H9 (cell line): ENCODE measurements at regions not wholly inside any gene's neighbourhood (a gene's known extent, or its start where the extent isn't known, plus 50 kb on each side); places are given as distances from the start of the nearest gene placed in this dataset.

Experiments
- DNase-seq: peaks from one replicate; pipeline ENCODE4 v3.0.0-alpha.2; 2017
- H2AFZ ChIP-seq: one replicate; pipeline ENCODE4 v1.6.1; 2013; ENCODE audit warnings: mild to moderate bottlenecking, low read length, control low read depth, moderate library complexity
- H2AK5ac ChIP-seq: 2 replicates; pipeline ENCODE4 v1.6.1; 2013; ENCODE audit warnings: low read length, control low read depth, mixed read lengths; ENCODE audit not compliant: insufficient read length
- H2BK120ac ChIP-seq: one replicate; pipeline ENCODE4 v1.6.1; 2013; ENCODE audit warnings: low read depth, mild to moderate bottlenecking, low read length, control low read depth, inconsistent platforms; ENCODE audit not compliant: poor library complexity, severe bottlenecking
- H2BK12ac ChIP-seq: 2 replicates; pipeline ENCODE4 v1.6.1; 2013; ENCODE audit warnings: low read length, control low read depth, mixed read lengths, low read depth; ENCODE audit not compliant: insufficient read length
- H2BK15ac ChIP-seq: 2 replicates; pipeline ENCODE4 v1.6.1; 2013; ENCODE audit warnings: low read depth, low read length, control low read depth
- H2BK20ac ChIP-seq: one replicate; pipeline ENCODE4 v1.6.1; 2013; ENCODE audit warnings: low read depth, mild to moderate bottlenecking, low read length, control low read depth, inconsistent platforms; ENCODE audit not compliant: poor library complexity, severe bottlenecking
- H2BK5ac ChIP-seq: 2 replicates; pipeline ENCODE4 v1.6.1; 2013; ENCODE audit warnings: low read length, control low read depth, mixed read lengths; ENCODE audit not compliant: insufficient read length
- H3K14ac ChIP-seq: 2 replicates; pipeline ENCODE4 v1.6.1; 2013; ENCODE audit warnings: low read length, control low read depth; ENCODE audit not compliant: insufficient read depth
- H3K18ac ChIP-seq: 2 replicates; pipeline ENCODE4 v1.6.1; 2013; ENCODE audit warnings: low read depth, mild to moderate bottlenecking, mixed read lengths, low read length, control low read depth; ENCODE audit not compliant: insufficient read length
- H3K23ac ChIP-seq: 2 replicates; pipeline ENCODE4 v1.6.1; 2013; ENCODE audit warnings: low read length, control low read depth, mixed read lengths, low read depth; ENCODE audit not compliant: insufficient read length
- H3K23me2 ChIP-seq: 2 replicates; pipeline ENCODE4 v1.6.1; 2013; ENCODE audit warnings: low read depth, mild to moderate bottlenecking, mixed read lengths, low read length, control low read depth; ENCODE audit not compliant: insufficient read length, poor library complexity, severe bottlenecking
- H3K27ac ChIP-seq: 2 replicates; pipeline ENCODE4 v1.5.1; 2013; ENCODE audit warnings: low read length, control low read depth, mixed read lengths, low read depth; ENCODE audit not compliant: insufficient read length
- H3K27me3 ChIP-seq: 2 replicates; pipeline ENCODE4 v1.6.1; 2013; ENCODE audit warnings: low read length, control low read depth, inconsistent platforms; ENCODE audit not compliant: insufficient read depth
- H3K4ac ChIP-seq: 2 replicates; pipeline ENCODE4 v1.6.1; 2013; ENCODE audit warnings: low read depth, mild to moderate bottlenecking, control low read depth, inconsistent platforms, low read length, moderate library complexity
- H3K4me1 ChIP-seq: 2 replicates; pipeline ENCODE4 v1.6.1; 2013; ENCODE audit warnings: low read length, control low read depth, inconsistent platforms; ENCODE audit not compliant: insufficient read depth
- H3K4me2 ChIP-seq: 2 replicates; pipeline ENCODE4 v1.6.1; 2013; ENCODE audit warnings: low read length, control low read depth, mixed read lengths; ENCODE audit not compliant: insufficient read length, insufficient read depth
- H3K56ac ChIP-seq: 2 replicates; pipeline ENCODE4 v1.6.1; 2013; ENCODE audit warnings: low read depth, mild to moderate bottlenecking, mixed read lengths, low read length, control low read depth; ENCODE audit not compliant: insufficient read length
- H3K79me1 ChIP-seq: 2 replicates; pipeline ENCODE4 v1.6.1; 2013; ENCODE audit warnings: low read depth, mild to moderate bottlenecking, moderate library complexity, low read length, control low read depth, inconsistent platforms; ENCODE audit not compliant: insufficient read depth, poor library complexity, severe bottlenecking
- H3K79me2 ChIP-seq: 2 replicates; pipeline ENCODE4 v1.6.1; 2013; ENCODE audit warnings: low read length, control low read depth, inconsistent platforms; ENCODE audit not compliant: insufficient read depth
- H3K9ac ChIP-seq: 2 replicates; pipeline ENCODE4 v1.6.1; 2013; ENCODE audit warnings: low read length, control low read depth, mixed read lengths; ENCODE audit not compliant: insufficient read length; ENCODE audit errors: extremely low read depth
- H3K9me3 ChIP-seq: one replicate; pipeline ENCODE4 v1.6.1; 2013; ENCODE audit warnings: low read depth, low read length, inconsistent platforms; ENCODE audit not compliant: control insufficient read depth
- H3T11ph ChIP-seq: one replicate; pipeline ENCODE4 v1.6.1; 2013; ENCODE audit warnings: mild to moderate bottlenecking, low read length, control low read depth, inconsistent platforms
- H4K20me1 ChIP-seq: one replicate; pipeline ENCODE4 v1.6.1; 2013; ENCODE audit not compliant: control insufficient read depth, insufficient read length, insufficient read depth
- H4K5ac ChIP-seq: 2 replicates; pipeline ENCODE4 v1.6.1; 2013; ENCODE audit warnings: low read depth, mild to moderate bottlenecking, mixed read lengths, low read length, control low read depth; ENCODE audit not compliant: insufficient read length
- H4K8ac ChIP-seq: replicated peaks from 2 replicates; pipeline ENCODE4 v1.6.1; 2013; ENCODE audit warnings: low read length, control low read depth, mixed read lengths, low read depth; ENCODE audit not compliant: insufficient read length
- H4K91ac ChIP-seq: 2 replicates; pipeline ENCODE4 v1.6.1; 2013; ENCODE audit warnings: low read depth, mild to moderate bottlenecking, moderate library complexity, mixed read lengths, low read length, control low read depth; ENCODE audit not compliant: insufficient read length
- H3K27ac Mint-ChIP-seq, 3 experiments: 2 replicates in 2 of 3; 3 replicates in 1 of 3; pipeline ENCODE4 v1.8.0; 2020 to 2021; ENCODE audit warnings: mixed read lengths in 3 of 3, mild to moderate bottlenecking in 1 of 3, moderate library complexity in 1 of 3
- H3K27me3 Mint-ChIP-seq: 2 replicates; pipeline ENCODE4 v1.8.0; 2021; ENCODE audit warnings: low read depth, mild to moderate bottlenecking, moderate library complexity, mixed read lengths
- H3K36me3 Mint-ChIP-seq, 3 experiments: 2 replicates in 2 of 3; 3 replicates in 1 of 3; pipeline ENCODE4 v1.8.0; 2020 to 2021; ENCODE audit warnings: low read depth in 3 of 3, mixed read lengths in 3 of 3; ENCODE audit not compliant: insufficient read depth in 1 of 3
- H3K4me1 Mint-ChIP-seq, 2 experiments: 2 replicates each; pipeline ENCODE4 v1.8.0; 2020; ENCODE audit warnings: mixed read lengths in 2 of 2
- H3K4me3 Mint-ChIP-seq, 2 experiments: 2 replicates in 1 of 2; 3 replicates in 1 of 2; pipeline ENCODE4 v1.8.0; 2020 to 2021; ENCODE audit warnings: mild to moderate bottlenecking in 2 of 2, mixed read lengths in 2 of 2, moderate library complexity in 1 of 2
- H3K9me3 Mint-ChIP-seq, 2 experiments: 2 replicates in 1 of 2; 3 replicates in 1 of 2; pipeline ENCODE4 v1.8.0; 2020; ENCODE audit warnings: mild to moderate bottlenecking in 2 of 2, mixed read lengths in 2 of 2, moderate library complexity in 1 of 2
- WGBS: extraction: QIAGEN DNeasy Blood & Tissue Kit; methylation state at CpG from one replicate; pipeline ENCODE4 v1.1.7; 2013; ENCODE audit warnings: missing lambda C conversion rate, low lambda C conversion rate, mixed read lengths; ENCODE audit not compliant: insufficient read length; ENCODE audit errors: extremely low coverage; 5-methylcytosine and 5-hydroxymethylcytosine counted together
- TF ChIP-seq, protein P1 (sequence below): fragments of 200-600 bp; sonication (generic); conservative IDR thresholded peaks from 3 replicates; pipeline ENCODE4 v1.8.0; 2021; ENCODE audit warnings: antibody characterized with exemption, mild to moderate bottlenecking

DNA sequence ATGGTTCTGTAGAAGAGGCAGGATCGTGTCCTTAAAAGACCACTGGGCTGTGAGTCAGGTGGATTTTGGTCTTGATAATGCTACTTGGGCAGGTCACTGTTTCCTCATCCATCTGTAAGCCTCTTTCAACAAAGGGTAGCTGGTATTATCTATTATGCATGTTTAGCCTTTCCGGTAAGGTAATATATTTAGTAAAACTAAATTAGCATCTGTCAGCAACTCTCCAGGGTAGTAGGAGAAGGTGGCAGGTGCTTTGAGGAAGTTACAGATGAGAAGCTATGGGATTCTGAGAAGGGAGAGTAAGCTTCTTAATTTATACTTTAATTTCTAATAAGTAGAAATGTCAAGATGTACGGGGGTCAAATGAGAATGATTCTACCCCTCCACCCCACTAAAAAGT, 86.9 kb upstream of the TGM3 start:
- Histone ChIP-seq H2AFZ (no peak overlapping the region), H3K23me2 (peaks cover 12% of the 10 kb centered on the region), H2BK12ac (no peak overlapping the region), H3K4me1 (no peaks in the 10 kb centered on the region), H2BK15ac (no peak overlapping the region), H3K56ac (no peak overlapping the region), H3K9me3 (no peaks in the 10 kb centered on the region), H3K79me2 (no peaks in the 10 kb centered on the region), H3K27ac (no peak overlapping the region), H2AK5ac (no peak overlapping the region), H2BK5ac (no peak overlapping the region), H3K4me2 (no peak overlapping the region), H4K8ac (no peak overlapping the region), H3K79me1 (no peaks in the 10 kb centered on the region), H3K14ac (no peak overlapping the region), H2BK120ac (no peak overlapping the region), H2BK20ac (no peak overlapping the region), H3K4ac (no peak overlapping the region), H3K18ac (no peak overlapping the region), H3K23ac (no peak overlapping the region), H3K27me3 (no peaks in the 10 kb centered on the region; the same call in 1 of the 2 replicates), H4K20me1 (no peaks in the 10 kb centered on the region), H3K9ac (no peak overlapping the region), H4K91ac (no peak overlapping the region), H3T11ph (no peak overlapping the region), H4K5ac (no peak overlapping the region)
- no peak for DNase-seq
- H3K27ac Mint-ChIP-seq, result no peak overlapping the region
- H3K27me3 Mint-ChIP-seq, result peaks cover 80% of the 10 kb centered on the region
- no peaks in the 10 kb centered on the region for H3K9me3 Mint-ChIP-seq
- no CpG with 5 or more reads among the region's 3 CpGs for WGBS
- H3K4me3 Mint-ChIP-seq, result no peak overlapping the region
- no peaks in the 10 kb centered on the region for H3K36me3 Mint-ChIP-seq
- H3K4me1 Mint-ChIP-seq, result no peaks in the 10 kb centered on the region
- TF ChIP-seq, protein P1, sequence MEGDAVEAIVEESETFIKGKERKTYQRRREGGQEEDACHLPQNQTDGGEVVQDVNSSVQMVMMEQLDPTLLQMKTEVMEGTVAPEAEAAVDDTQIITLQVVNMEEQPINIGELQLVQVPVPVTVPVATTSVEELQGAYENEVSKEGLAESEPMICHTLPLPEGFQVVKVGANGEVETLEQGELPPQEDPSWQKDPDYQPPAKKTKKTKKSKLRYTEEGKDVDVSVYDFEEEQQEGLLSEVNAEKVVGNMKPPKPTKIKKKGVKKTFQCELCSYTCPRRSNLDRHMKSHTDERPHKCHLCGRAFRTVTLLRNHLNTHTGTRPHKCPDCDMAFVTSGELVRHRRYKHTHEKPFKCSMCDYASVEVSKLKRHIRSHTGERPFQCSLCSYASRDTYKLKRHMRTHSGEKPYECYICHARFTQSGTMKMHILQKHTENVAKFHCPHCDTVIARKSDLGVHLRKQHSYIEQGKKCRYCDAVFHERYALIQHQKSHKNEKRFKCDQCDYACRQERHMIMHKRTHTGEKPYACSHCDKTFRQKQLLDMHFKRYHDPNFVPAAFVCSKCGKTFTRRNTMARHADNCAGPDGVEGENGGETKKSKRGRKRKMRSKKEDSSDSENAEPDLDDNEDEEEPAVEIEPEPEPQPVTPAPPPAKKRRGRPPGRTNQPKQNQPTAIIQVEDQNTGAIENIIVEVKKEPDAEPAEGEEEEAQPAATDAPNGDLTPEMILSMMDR, result no peak
